ENCODE measurements at regions not wholly inside any gene's neighbourhood (a gene's known extent, or its start where the extent isn't known, plus 50 kb on each side); places are given as distances from the start of the nearest gene placed in this dataset.

GRCh38 chr7:17136126-17136525 lies 162.3 kb upstream of the AHR start:
- Histone ChIP-seq H3K36me3 (ENCODE audit: insufficient read depth, low read length) (no peaks in the 10 kb centered on the region), H3K9me3 (ENCODE audit: low read length) (no peaks in the 10 kb centered on the region), H3K4me2 (ENCODE audit: low read length) (no peak overlapping the region), H3K27ac (ENCODE audit: low read depth, low read length, poor library complexity, severe bottlenecking) (no peak overlapping the region), H3K27me3 (ENCODE audit: insufficient read depth, low read length) (no peaks in the 10 kb centered on the region), H4K20me1 (ENCODE audit: insufficient read depth, low read length) (no peaks in the 10 kb centered on the region), H3K4me1 (ENCODE audit: insufficient read depth, low read length, severe bottlenecking) (no peaks in the 10 kb centered on the region), H3K4me3 (ENCODE audit: low read depth, low read length, poor library complexity, severe bottlenecking) (no peak overlapping the region), H3K9ac (ENCODE audit: low read length) (no peak overlapping the region), H3F3A (ENCODE audit: insufficient read depth, low read length) (no peaks in the 10 kb centered on the region), H2AFZ (ENCODE audit: low read length) (no peak overlapping the region), H3K79me2 (ENCODE audit: insufficient read depth, low read length) (no peaks in the 10 kb centered on the region), H3K9me2 (ENCODE audit: low read depth, low read length) (no peaks in the 10 kb centered on the region; the same call in 1 of the 2 replicates)
- TF ChIP-seq EZH2 (IDR thresholded peaks at IDR 0.05; ENCODE audit: borderline replicate concordance, low read length) (no peak), CTCF (IDR thresholded peaks at IDR 0.05; ENCODE audit: low read length) (no peak)

- Histone ChIP-seq H3K27ac (ENCODE audit: low read depth, low read length, poor library complexity, severe bottlenecking) (no peak overlapping the region), H3K9ac (ENCODE audit: low read length) (no peak overlapping the region), H3K36me3 (ENCODE audit: insufficient read depth, low read length) (no peaks in the 10 kb centered on the region), H3K4me1 (ENCODE audit: insufficient read depth, low read length, severe bottlenecking) (no peaks in the 10 kb centered on the region), H3K27me3 (ENCODE audit: insufficient read depth, low read length) (no peaks in the 10 kb centered on the region), H3K4me3 (ENCODE audit: low read depth, low read length, poor library complexity, severe bottlenecking) (no peak overlapping the region), H4K20me1 (ENCODE audit: insufficient read depth, low read length) (no peaks in the 10 kb centered on the region), H3F3A (ENCODE audit: insufficient read depth, low read length) (no peaks in the 10 kb centered on the region), H2AFZ (ENCODE audit: low read length) (no peak overlapping the region), H3K9me3 (ENCODE audit: low read length) (no peaks in the 10 kb centered on the region), H3K4me2 (ENCODE audit: low read length) (no peak overlapping the region), H3K79me2 (ENCODE audit: insufficient read depth, low read length) (no peaks in the 10 kb centered on the region), H3K9me2 (ENCODE audit: low read depth, low read length) (no peaks in the 10 kb centered on the region)
- no peak for TF ChIP-seq EZH2 (IDR thresholded peaks at IDR 0.05; ENCODE audit: borderline replicate concordance, low read length)
- no peak for TF ChIP-seq CTCF (IDR thresholded peaks at IDR 0.05; ENCODE audit: low read length)
Measured at GRCh38 chr7:17139081-17139480, 159.4 kb upstream of the AHR start.

- Histone ChIP-seq H3K79me2 (ENCODE audit: insufficient read depth, low read length) (no peaks in the 10 kb centered on the region), H3K9me3 (ENCODE audit: low read length) (no peaks in the 10 kb centered on the region), H2AFZ (ENCODE audit: low read length) (no peak overlapping the region), H3K36me3 (ENCODE audit: insufficient read depth, low read length) (no peaks in the 10 kb centered on the region), H3K9me2 (ENCODE audit: low read depth, low read length) (no peaks in the 10 kb centered on the region), H4K20me1 (ENCODE audit: insufficient read depth, low read length) (no peaks in the 10 kb centered on the region), H3F3A (ENCODE audit: insufficient read depth, low read length) (no peaks in the 10 kb centered on the region), H3K4me3 (ENCODE audit: low read depth, low read length, poor library complexity, severe bottlenecking) (no peak overlapping the region), H3K27me3 (ENCODE audit: insufficient read depth, low read length) (no peaks in the 10 kb centered on the region), H3K4me2 (ENCODE audit: low read length) (no peak overlapping the region), H3K27ac (ENCODE audit: low read depth, low read length, poor library complexity, severe bottlenecking) (no peak overlapping the region), H3K4me1 (ENCODE audit: insufficient read depth, low read length, severe bottlenecking) (no peaks in the 10 kb centered on the region), H3K9ac (ENCODE audit: low read length) (no peak overlapping the region)
- TF ChIP-seq CTCF (IDR thresholded peaks at IDR 0.05; ENCODE audit: low read length) (no peak), EZH2 (IDR thresholded peaks at IDR 0.05; ENCODE audit: borderline replicate concordance, low read length) (no peak)
Measured at GRCh38 chr7:17140406-17140805, 158.0 kb upstream of the AHR start.
